HEK293 (cell line): ENCODE measurements at regions not wholly inside any gene's neighbourhood (a gene's known extent, or its start where the extent isn't known, plus 50 kb on each side); places are given as distances from the start of the nearest gene placed in this dataset.

ENCODE experiments used
- CTCF ChIA-PET: fragments of 350-600 bp; formaldehyde crosslinking; extraction: SDS; loops from one replicate; lab custom pipeline; 2021; ENCODE audit warnings: antibody characterized with exemption; lab: Yijun Ruan, JAX
- POLR2A ChIA-PET: fragments of 300-600 bp; formaldehyde crosslinking; extraction: SDS; loops from one replicate; lab custom pipeline; 2020; ENCODE audit warnings: antibody characterized with exemption, inconsistent platforms; lab: Yijun Ruan, JAX
- H3K27ac ChIP-seq: fragments of 200-500 bp; sonication (Bioruptor generic); 2 replicates; pipeline ENCODE4 v1.5.1; 2014; ENCODE audit warnings: low read depth, low read length, control low read depth, inconsistent platforms; ENCODE audit errors: extremely low read depth
- H3K36me3 ChIP-seq, 2 experiments: fragments of 200-500 bp in 1 of 2; sonication (Bioruptor generic) in 1 of 2; 1 replicate in 1 of 2; 2 replicates in 1 of 2; pipeline ENCODE4 v1.5.1; 2014 to 2017; ENCODE audit warnings: inconsistent platforms in 2 of 2, low read length in 2 of 2; ENCODE audit not compliant: control insufficient read depth in 2 of 2, insufficient read depth in 1 of 2
- H3K4me1 ChIP-seq: fragments of 200-500 bp; sonication (Bioruptor generic); 2 replicates; pipeline ENCODE4 v1.5.1; 2014; ENCODE audit warnings: mild to moderate bottlenecking, low read length, inconsistent platforms; ENCODE audit not compliant: control insufficient read depth, insufficient read depth
- H3K4me3 ChIP-seq: 2 replicates; pipeline ENCODE4 v1.5.1; 2011; ENCODE audit warnings: low read depth, mild to moderate bottlenecking, control low read depth, low read length, moderate library complexity
- H3K9me3 ChIP-seq: fragments of 200-500 bp; sonication (Bioruptor generic); 2 replicates; pipeline ENCODE4 v1.5.1; 2014; ENCODE audit warnings: low read depth, low read length, inconsistent platforms; ENCODE audit not compliant: control insufficient read depth, insufficient read depth
- HOXD13 ChIP-seq: sonication (generic); formaldehyde crosslinking; IDR thresholded peaks from 2 replicates; pipeline ENCODE4 v1.8.0; 2022; ENCODE audit warnings: missing genetic modification reagents, borderline replicate concordance
- MEIS1 ChIP-seq: sonication (generic); formaldehyde crosslinking; IDR thresholded peaks from 2 replicates; pipeline ENCODE4 v1.8.1; 2022; ENCODE audit warnings: missing genetic modification reagents, mild to moderate bottlenecking, borderline replicate concordance
- PRDM10 ChIP-seq: fragments of 450-650 bp; formaldehyde crosslinking; IDR thresholded peaks from 2 replicates; pipeline ENCODE4 v1.5.1; 2016; ENCODE audit warnings: missing biosample characterization, missing genetic modification characterization
- ZBTB8A ChIP-seq: fragments of 450-650 bp; formaldehyde crosslinking; IDR thresholded peaks from 2 replicates; pipeline ENCODE4 v1.5.1; 2016; ENCODE audit warnings: missing biosample characterization, missing genetic modification characterization
- ZFP37 ChIP-seq: fragments of 450-650 bp; formaldehyde crosslinking; IDR thresholded peaks from 2 replicates; pipeline ENCODE4 v1.5.1; 2016; ENCODE audit warnings: missing biosample characterization, missing genetic modification characterization
- ZNF140 ChIP-seq: fragments of 450-650 bp; formaldehyde crosslinking; IDR thresholded peaks from 2 replicates; pipeline ENCODE4 v1.5.1; 2016; ENCODE audit warnings: missing biosample characterization, missing genetic modification characterization
- ZNF18 ChIP-seq: fragments of 450-650 bp; formaldehyde crosslinking; IDR thresholded peaks from 2 replicates; pipeline ENCODE4 v1.5.1; 2016; ENCODE audit warnings: missing biosample characterization, missing genetic modification characterization
- ZNF266 ChIP-seq: fragments of 450-650 bp; formaldehyde crosslinking; IDR thresholded peaks from 2 replicates; pipeline ENCODE4 v1.5.1; 2016; ENCODE audit warnings: missing biosample characterization, missing genetic modification characterization, low read depth
- ZNF274 ChIP-seq, 2 experiments: fragments of 200-500 bp in 1 of 2; fragments of 450-650 bp in 1 of 2; sonication (Bioruptor generic) in 1 of 2; formaldehyde crosslinking in 1 of 2; IDR thresholded peaks; 2 replicates each; pipeline versions ENCODE4 v1.5.1 to v1.6.1; 2014 to 2016; ENCODE audit warnings: borderline replicate concordance in 1 of 2, inconsistent platforms in 1 of 2, low read length in 1 of 2, missing biosample characterization in 1 of 2, missing genetic modification characterization in 1 of 2
- ZNF362 ChIP-seq: fragments of 450-650 bp; formaldehyde crosslinking; IDR thresholded peaks from 2 replicates; pipeline ENCODE4 v1.5.1; 2016; ENCODE audit warnings: missing biosample characterization, missing genetic modification characterization
- ZNF416 ChIP-seq: fragments of 450-650 bp; formaldehyde crosslinking; IDR thresholded peaks from 2 replicates; pipeline ENCODE4 v1.5.1; 2016; ENCODE audit warnings: missing biosample characterization, missing genetic modification characterization
- ZNF623 ChIP-seq: fragments of 450-650 bp; formaldehyde crosslinking; IDR thresholded peaks from 2 replicates; pipeline ENCODE4 v1.5.1; 2016; ENCODE audit warnings: missing biosample characterization, missing genetic modification characterization
- ZNF624 ChIP-seq: fragments of 450-650 bp; formaldehyde crosslinking; IDR thresholded peaks from 2 replicates; pipeline ENCODE4 v1.5.1; 2017; ENCODE audit warnings: missing biosample characterization, missing genetic modification characterization
- ZNF707 ChIP-seq: fragments of 450-650 bp; formaldehyde crosslinking; IDR thresholded peaks from 2 replicates; pipeline ENCODE4 v1.5.1; 2016; ENCODE audit warnings: missing biosample characterization, missing genetic modification characterization
- ZNF777 ChIP-seq: fragments of 450-650 bp; formaldehyde crosslinking; IDR thresholded peaks from 2 replicates; pipeline ENCODE4 v1.5.1; 2017; ENCODE audit warnings: missing biosample characterization, missing genetic modification characterization, borderline replicate concordance
- ZSCAN4 ChIP-seq: fragments of 450-650 bp; formaldehyde crosslinking; IDR thresholded peaks from 2 replicates; pipeline ENCODE4 v1.5.1; 2017; ENCODE audit warnings: missing biosample characterization, missing genetic modification characterization

GRCh38 chr7:156497776-156498509, 142.6 kb upstream of the RNF32 start:
- Histone ChIP-seq H3K27ac (no peak overlapping the region), H3K4me1 (no peaks in the 10 kb centered on the region), H3K4me3 (no peak overlapping the region), H3K9me3 (no peaks in the 10 kb centered on the region), H3K36me3 (no peaks in the 10 kb centered on the region)
- ChIA-PET POLR2A (no interaction called here), CTCF (no interaction called here)
- TF ChIP-seq ZNF777 (tag by site-specific recombination), result no peak
- TF ChIP-seq ZNF18, result no peak
- TF ChIP-seq ZNF362 (tag by site-specific recombination), result no peak
- no peak for TF ChIP-seq ZNF274 (IDR thresholded peaks at IDR 0.05; ENCODE audit: low read length)
- no peak for TF ChIP-seq ZNF274 (tag by site-specific recombination; IDR thresholded peaks at IDR 0.05; ENCODE audit: borderline replicate concordance)
- TF ChIP-seq ZNF266 (tag by site-specific recombination), result 0 out of 2 replicates have a peak, but pooled peaks have one; percentile 20
- no peak for TF ChIP-seq ZNF624 (tag by site-specific recombination)
- no peak for TF ChIP-seq MEIS1 (CRISPR knock-in tag)
- TF ChIP-seq ZSCAN4 (tag by site-specific recombination), result peak; percentile 61; the same call in 1 of the 2 replicates
- no peak for TF ChIP-seq ZNF416 (tag by site-specific recombination)
- no peak for TF ChIP-seq ZNF140
- TF ChIP-seq ZNF707 (tag by site-specific recombination), result no peak
- no peak for TF ChIP-seq HOXD13 (CRISPR knock-in tag)
- TF ChIP-seq ZFP37 (tag by site-specific recombination), result no peak
- TF ChIP-seq ZNF623 (tag by site-specific recombination), result no peak

GRCh38 chr7:156496865-156497264, 143.7 kb upstream of the RNF32 start:
- Histone ChIP-seq H3K36me3 (no peaks in the 10 kb centered on the region), H3K4me3 (no peak overlapping the region), H3K9me3 (no peaks in the 10 kb centered on the region), H3K27ac (no peak overlapping the region), H3K4me1 (no peaks in the 10 kb centered on the region)
- CTCF ChIA-PET, result no interaction called here
- TF ChIP-seq ZBTB8A (tag by site-specific recombination) (no peak), PRDM10 (tag by site-specific recombination) (peak; percentile 19; the same call in 1 of the 2 replicates)
- POLR2A ChIA-PET, result no interaction called here
